Uterus (tissue), 3 donors: ENCODE measurements at regions not wholly inside any gene's neighbourhood (a gene's known extent, or its start where the extent isn't known, plus 50 kb on each side); places are given as distances from the start of the nearest gene placed in this dataset.

Source experiments
- DNase-seq, 2 donors: peaks; one replicate each; pipeline ENCODE4 v3.0.0-alpha.2; 2019 to 2020
- H3K27ac ChIP-seq, 2 donors: fragments of 200-600 bp; sonication (generic); 1 replicate in 1 of 2; 2 replicates in 1 of 2; pipeline ENCODE4 v1.5.1; 2016 to 2018
- H3K27me3 ChIP-seq, 2 donors: fragments of 200-600 bp; sonication (generic); one replicate each; pipeline ENCODE4 v1.5.1; 2018 to 2019; ENCODE audit warnings: control low read depth in 1 of 2
- H3K36me3 ChIP-seq, 2 donors: fragments of 200-600 bp; sonication (generic); one replicate each; pipeline ENCODE4 v1.5.1; 2019; ENCODE audit warnings: control low read depth in 1 of 2
- H3K4me1 ChIP-seq, 2 donors: fragments of 200-600 bp; sonication (generic); one replicate each; pipeline ENCODE4 v1.5.1; 2018 to 2019; ENCODE audit warnings: control low read depth in 1 of 2
- H3K4me3 ChIP-seq, 2 donors: fragments of 200-600 bp; sonication (generic); 1 replicate in 1 of 2; 2 replicates in 1 of 2; pipeline ENCODE4 v1.5.1; 2018 to 2019; ENCODE audit warnings: mild to moderate bottlenecking in 1 of 2
- H3K9me3 ChIP-seq, 2 donors: fragments of 200-600 bp; sonication (generic); one replicate each; pipeline ENCODE4 v1.5.1; 2019; ENCODE audit warnings: control low read depth in 1 of 2
- CTCF ChIP-seq, 4 experiments: fragments of 200-600 bp in 2 of 4; fragments of 450-650 bp in 2 of 4; sonication (generic) in 2 of 4; IDR thresholded peaks; one replicate each; pipeline ENCODE4 v1.5.1; 2016 to 2019; ENCODE audit warnings: antibody characterized with exemption in 4 of 4, mild to moderate bottlenecking in 2 of 4, moderate library complexity in 1 of 4
- POLR2A ChIP-seq, 2 donors: fragments of 450-650 bp; IDR thresholded peaks; one replicate each; pipeline ENCODE4 v1.6.1; 2016; ENCODE audit warnings: antibody characterized with exemption in 2 of 2, mild to moderate bottlenecking in 1 of 2, moderate library complexity in 1 of 2
- intact Hi-C: fragments of 100-400 bp; cut with DNase I; formaldehyde crosslinking; loops from one replicate; pipeline ENCODE4 v1.15.1; 2023; ENCODE audit warnings: low total_unique reads
- donor health status: DM: yes; HTN: yes; CAD: no.

DNA sequence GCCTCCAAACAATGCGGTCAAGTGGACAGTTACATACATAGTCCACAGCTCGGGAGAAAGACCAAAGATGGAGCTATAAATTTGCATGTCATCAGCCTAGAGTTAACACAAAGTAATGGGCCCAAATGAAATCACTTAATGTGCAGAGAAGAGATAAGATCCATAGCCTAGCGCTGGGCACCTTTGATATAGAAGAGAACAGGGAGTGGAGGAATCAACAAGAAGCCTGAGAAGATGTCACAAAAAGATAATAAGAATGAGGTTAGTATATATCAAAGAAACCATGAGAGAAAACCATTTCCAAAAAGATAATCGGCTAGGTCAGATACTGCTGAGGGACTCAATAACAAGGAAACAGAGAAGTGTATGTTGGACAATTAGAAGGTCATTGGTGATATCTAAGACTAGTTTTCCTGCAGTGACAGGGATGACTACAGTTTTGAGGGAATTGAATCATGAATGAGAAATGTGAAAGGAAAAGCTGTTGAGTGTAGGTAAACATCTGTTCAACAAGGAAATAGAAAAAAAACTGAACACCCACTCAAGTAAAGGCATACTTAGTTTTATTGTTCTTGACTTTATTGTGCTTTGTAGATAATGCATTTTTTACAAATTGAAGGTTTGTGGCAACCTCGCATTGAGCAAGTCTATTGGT lies 68.7 kb upstream of the CDH6 start:
- DNase-seq = no peak
- intact Hi-C loops = no loop called here
- no peaks in the 10 kb centered on the region for H3K9me3 ChIP-seq

DNA sequence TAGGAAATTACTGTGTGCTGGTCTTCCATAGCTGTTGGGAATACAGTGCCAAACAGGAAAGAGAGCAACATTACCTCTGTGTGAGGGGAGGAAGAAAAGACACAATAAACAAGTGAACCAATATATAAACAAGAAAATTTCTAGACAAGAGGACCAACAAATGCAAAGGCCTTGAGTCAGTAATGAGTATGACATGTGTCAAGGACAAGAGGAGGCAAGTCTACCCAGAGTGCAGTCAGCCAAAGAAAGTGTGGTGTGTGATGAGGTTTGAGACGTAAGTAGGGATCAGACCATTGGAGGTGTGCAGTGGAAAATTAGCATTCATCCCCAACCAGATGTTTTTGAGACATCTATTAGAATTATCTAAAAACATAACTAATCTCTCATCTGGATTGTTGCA lies 69.5 kb upstream of the CDH6 start:
- H3K27ac ChIP-seq = no peak overlapping the region
- no peak overlapping the region for H3K4me3 ChIP-seq
- no peak for DNase-seq

More for the DNA sequence above, 68.7 kb upstream of the CDH6 start:
- no peak overlapping the region for H3K4me3 ChIP-seq
- no peaks in the 10 kb centered on the region for H3K4me1 ChIP-seq
- TF ChIP-seq POLR2A (IDR thresholded peaks at IDR 0.05) (no peak), CTCF (IDR thresholded peaks at IDR 0.05) (no peak)
- no peak overlapping the region for H3K27ac ChIP-seq
- H3K27me3 ChIP-seq = no peaks in the 10 kb centered on the region
- H3K36me3 ChIP-seq = no peaks in the 10 kb centered on the region

DNA sequence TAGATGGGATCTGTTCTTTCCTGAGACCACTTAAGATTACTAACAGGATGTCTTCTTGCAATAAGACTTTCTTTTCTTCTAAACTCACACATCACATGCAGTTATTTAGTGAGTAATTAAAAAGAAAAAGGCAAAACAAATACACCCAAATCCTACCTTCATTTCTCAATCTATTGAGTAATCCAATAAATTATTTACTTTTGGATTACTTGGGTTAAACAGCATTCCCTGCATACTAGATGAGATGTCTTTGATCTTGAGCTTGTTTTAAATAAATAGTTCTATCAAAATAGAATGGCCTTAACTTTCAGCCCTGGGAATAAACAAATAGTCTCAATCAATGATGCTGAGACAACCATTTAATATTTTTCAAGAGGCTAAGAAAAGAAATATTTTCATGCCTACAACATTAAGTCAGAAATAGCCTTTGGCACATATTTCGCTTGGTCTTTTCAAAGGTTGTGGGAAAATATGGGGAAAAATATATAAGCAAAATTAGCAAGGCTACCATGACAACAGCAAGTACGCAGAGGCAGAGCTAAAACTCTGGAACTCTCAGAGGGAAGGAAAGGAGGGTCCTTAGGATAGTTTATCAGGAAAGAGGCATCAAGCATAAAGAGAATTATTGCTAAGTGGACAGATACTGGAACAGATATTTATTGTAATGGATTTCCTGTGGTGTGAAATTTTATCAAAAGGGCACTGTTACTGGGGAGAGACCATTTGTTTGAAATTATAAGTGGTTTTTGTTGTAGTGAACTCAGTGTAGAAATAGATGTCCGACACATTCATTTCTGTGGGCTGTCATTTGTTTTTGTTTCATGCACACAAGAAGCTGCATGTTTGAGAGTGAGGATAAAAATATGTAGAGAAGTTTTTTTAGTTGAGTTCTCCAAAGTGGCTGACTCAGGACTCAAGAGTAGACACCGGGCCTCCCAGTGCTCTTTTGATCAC lies 70.2 kb upstream of the CDH6 start:
- DNase-seq = no peak
- no peaks in the 10 kb centered on the region for H3K4me1 ChIP-seq
- no peak overlapping the region for H3K27ac ChIP-seq
- no peaks in the 10 kb centered on the region for H3K36me3 ChIP-seq
- no peak for TF ChIP-seq CTCF (IDR thresholded peaks at IDR 0.05)
- no peak for TF ChIP-seq POLR2A (IDR thresholded peaks at IDR 0.05)
- no peaks in the 10 kb centered on the region for H3K9me3 ChIP-seq
- intact Hi-C loops = no loop called here
- no peak overlapping the region for H3K4me3 ChIP-seq
- H3K27me3 ChIP-seq = no peaks in the 10 kb centered on the region

More for the DNA sequence above, 69.5 kb upstream of the CDH6 start:
- Histone ChIP-seq H3K27me3 (no peaks in the 10 kb centered on the region), H3K4me1 (no peaks in the 10 kb centered on the region), H3K36me3 (no peaks in the 10 kb centered on the region), H3K9me3 (no peaks in the 10 kb centered on the region)
- no peak for TF ChIP-seq CTCF (IDR thresholded peaks at IDR 0.05)
- TF ChIP-seq POLR2A (IDR thresholded peaks at IDR 0.05) = no peak
- intact Hi-C loops = no loop called here

DNA sequence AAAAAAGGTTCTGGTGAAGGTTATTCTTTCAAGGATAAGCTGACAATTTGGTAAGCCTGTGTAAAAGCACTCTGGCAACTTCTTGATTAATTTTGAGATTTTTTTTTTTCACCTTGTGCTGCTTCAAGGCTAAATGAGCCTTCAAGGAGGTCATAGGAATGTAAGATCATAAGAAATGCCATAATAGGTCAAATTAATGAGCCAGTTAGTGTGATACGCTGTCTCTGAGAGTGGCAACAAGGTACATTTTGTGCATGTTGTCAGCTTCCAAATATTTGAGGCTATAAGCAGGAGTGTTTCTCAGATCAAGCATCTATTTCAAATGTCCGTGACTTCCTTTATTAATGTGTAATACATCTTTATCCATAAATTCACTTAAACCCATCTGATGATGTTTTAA lies 72.3 kb upstream of the CDH6 start:
- Histone ChIP-seq H3K36me3 (no peaks in the 10 kb centered on the region), H3K4me1 (no peaks in the 10 kb centered on the region), H3K27ac (no peak overlapping the region), H3K4me3 (no peak overlapping the region), H3K9me3 (no peaks in the 10 kb centered on the region), H3K27me3 (no peaks in the 10 kb centered on the region)
- DNase-seq = no peak
- intact Hi-C loops = no loop called here
- no peak for TF ChIP-seq CTCF (IDR thresholded peaks at IDR 0.05)
- no peak for TF ChIP-seq POLR2A (IDR thresholded peaks at IDR 0.05)

DNA sequence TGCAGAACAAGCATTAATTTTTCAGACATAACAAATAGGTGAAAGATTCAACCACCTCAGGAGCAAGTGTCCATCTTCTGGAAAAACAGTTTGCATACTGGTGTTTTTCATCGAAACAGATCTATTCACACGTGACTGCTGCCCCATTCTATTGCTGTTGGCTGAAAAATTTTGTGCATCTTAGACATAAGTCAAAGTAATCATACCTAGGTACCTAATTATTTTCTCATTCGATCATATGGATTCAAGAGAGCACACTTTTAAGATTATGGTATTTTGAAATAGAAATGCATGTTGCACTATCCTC lies 72.9 kb upstream of the CDH6 start:
- TF ChIP-seq POLR2A (IDR thresholded peaks at IDR 0.05) (no peak), CTCF (IDR thresholded peaks at IDR 0.05) (no peak)
- no peaks in the 10 kb centered on the region for H3K4me1 ChIP-seq
- H3K9me3 ChIP-seq = no peaks in the 10 kb centered on the region
- H3K4me3 ChIP-seq = no peak overlapping the region
- no peak for DNase-seq
- H3K36me3 ChIP-seq = no peaks in the 10 kb centered on the region
- no peak overlapping the region for H3K27ac ChIP-seq
- no peaks in the 10 kb centered on the region for H3K27me3 ChIP-seq
- intact Hi-C loops = no loop called here
